ENCODE measurements at regions not wholly inside any gene's neighbourhood (a gene's known extent, or its start where the extent isn't known, plus 50 kb on each side); places are given as distances from the start of the nearest gene placed in this dataset.

DNA sequence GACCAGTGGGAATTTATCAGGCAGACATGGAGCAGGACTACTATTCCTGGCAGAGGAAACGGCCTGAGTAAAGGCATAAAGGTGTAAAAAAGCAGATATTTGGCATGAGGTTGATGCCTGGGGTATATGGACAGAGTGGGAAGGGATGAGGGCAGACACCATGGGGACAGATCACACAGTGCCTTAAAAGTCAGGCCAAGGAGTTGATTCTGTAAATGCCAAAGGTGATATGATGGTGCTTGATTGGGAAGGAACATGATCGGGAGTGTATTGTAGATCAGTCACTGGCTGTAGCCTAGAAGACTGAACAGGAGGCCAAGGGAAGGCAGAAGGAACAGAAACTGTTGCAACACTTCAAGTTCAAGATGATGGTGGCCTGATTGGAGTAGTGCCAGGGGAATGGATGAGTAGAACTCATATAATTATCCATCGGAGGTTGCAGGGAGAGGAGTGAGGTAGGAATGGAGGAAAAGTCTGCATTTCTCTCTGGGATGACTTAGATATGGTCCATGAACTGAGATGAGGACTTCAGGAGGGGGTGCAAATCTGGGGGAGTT is 594.3 kb upstream of the KLF4 start:
- DNase-seq = no peak

DNA sequence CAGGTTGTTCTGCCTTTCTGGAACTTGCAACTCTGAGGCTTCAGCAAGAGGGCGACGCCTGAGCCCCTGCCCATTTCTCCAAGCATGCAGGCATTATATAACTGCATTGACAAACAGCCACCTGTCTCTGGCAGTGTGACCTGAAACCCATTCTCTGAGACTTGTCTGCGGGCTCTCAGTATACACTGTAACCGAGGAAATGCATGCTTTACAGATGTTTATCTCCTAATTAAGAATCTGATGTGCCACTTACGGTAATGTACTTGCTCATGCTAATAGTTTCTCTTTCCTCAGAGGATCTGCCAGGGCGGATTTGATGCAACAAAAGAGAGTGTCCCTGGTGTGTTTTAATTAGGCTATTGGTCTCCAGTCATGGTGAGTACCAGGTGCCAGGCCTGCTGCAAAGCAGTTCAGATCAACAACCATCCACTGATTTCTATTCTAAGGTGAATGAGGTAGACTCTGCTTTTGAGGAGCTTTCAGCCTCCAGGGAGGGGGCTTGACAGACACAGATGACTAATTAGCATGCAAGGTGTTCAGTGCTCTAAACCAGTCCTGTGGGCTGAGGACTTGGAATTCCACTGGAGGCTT is 593.7 kb upstream of the KLF4 start:
- peak; percentile 59 for DNase-seq

DNA sequence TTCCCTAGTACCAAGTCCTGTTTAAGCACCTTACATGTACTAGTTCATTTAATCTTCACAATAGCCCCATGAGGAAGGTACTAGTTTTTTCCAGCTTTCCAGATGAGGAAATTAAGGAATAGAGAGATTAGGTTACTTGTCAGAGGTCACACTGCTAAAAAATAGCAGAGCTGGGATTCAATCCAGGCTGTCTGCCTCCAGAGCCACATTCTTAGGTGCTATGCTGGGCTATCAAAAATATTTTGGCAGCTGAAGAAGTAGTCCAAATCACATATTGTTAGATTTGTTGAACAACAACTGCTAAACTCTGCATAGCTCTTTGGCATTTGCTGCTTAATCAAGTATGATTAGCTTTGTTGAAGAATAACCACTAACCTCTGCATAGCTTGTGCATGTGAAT is 591.5 kb upstream of the KLF4 start:
- DNase-seq = no peak

DNA sequence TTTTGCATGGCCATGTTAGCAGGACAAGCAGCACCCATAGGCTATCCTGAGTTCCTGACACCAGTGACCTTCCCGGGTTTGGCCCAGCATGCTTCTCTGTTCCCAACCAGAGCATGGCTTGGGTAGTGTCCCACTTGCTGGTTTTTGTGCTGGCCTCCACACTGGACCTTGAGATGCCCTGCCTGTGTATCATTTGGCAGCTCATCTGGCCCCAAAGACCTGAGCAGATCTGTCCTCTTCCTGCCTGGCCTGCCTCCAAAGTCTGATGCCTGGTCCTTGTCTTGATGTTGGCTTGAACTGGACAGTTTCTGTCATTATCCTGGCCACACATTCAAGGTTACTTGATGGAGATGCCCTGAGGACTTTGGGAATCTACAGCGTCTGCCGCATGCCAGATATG is 590.7 kb upstream of the KLF4 start:
- DNase-seq = no peak

DNA sequence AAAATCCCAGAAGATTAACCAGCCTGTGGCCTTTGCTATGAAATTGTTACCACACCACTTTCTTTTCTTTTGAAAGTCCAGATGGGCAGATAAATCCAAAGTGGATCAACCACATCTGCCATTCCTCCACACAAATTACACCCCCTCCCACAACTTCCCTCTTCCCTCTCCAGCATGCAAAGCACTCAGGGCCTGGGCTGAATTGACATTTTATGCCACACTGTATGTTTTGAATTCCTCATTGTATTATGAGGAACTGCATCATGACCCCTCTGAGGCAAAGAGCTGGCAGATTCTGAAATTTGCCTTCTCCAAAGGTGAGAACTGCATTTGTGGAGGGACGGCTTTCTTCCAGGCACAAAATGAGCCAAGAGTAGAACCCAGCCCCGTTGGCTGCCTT is 589.2 kb upstream of the KLF4 start:
- DNase-seq = no peak

DNA sequence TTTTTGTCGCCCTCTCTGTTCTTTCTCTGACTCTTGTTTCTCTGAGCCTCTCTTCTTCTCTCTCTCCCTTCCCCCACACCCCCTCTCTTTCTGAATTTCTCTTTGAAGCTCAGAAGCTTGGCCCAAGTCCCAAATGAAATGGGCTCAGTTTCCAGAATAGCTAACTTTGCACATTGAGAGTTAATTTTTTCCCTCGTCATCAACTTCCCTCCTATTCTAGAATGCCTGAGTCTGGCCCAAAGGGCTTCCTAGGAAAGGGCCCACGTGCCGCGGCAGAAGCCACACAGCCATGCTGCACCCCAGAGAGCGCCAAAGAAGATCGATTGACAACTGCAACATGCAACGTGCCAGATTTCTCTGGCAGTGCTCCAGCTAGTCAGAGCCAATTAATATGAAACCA is 588.8 kb upstream of the KLF4 start:
- no peak for DNase-seq

DNA sequence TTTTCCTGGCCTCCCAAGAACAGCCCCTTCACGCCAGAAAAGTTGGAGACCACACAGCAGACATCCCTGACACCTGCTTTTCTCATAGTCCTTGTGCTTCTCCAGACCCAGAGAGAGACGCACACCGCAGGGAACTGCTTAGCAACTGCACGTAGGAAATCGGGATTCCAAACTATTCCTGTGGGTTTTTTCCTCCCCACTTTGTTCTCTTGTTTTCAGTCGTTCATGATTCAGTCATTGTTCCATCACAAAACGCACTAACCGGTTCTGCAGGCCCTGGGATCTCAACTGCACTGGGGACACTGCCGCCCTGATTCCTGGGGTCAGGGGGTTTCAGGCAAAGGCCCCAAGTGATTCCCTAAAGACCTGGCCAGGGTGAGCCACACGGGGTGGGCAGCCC is 588.0 kb upstream of the KLF4 start:
- DNase-seq = no peak

DNA sequence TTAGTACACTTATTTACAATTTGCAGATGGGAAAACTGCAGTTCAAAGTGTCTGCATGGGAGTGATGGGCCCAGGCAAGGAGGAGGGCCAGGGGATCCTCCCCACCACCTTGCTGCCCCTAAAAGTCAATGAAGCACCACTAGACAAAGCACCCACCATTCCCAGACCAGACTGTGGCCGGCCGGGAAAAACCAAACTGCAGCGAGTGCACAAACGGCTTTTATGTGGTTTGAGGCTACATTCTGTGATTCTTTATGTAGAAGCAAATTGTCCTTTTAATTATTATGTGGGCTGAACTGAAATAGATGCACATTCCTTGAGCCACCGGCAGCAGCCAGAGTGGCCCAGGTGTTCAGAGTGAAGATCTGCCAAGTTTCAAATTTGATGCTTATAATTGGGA is 585.3 kb upstream of the KLF4 start:
- DNase-seq = no peak

DNA sequence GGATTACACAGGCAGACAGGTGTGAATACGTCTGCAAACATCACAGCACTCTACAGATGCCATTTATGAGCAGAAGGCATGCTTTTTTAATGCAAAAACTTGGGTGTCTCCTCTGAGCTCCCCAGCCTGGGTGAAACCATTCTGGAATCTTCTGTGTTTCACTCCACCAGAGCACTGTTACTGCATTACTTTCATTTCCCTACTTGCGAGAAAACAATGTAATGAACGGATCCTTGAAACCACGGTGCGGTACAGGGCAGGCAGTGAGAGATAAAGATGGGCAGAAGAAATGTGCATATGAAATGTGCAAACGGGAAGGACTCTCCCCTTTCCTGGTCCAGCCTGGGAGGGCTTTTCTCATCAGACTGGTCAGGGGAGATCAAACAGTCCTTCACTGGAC is 584.3 kb upstream of the KLF4 start:
- DNase-seq = no peak

DNA sequence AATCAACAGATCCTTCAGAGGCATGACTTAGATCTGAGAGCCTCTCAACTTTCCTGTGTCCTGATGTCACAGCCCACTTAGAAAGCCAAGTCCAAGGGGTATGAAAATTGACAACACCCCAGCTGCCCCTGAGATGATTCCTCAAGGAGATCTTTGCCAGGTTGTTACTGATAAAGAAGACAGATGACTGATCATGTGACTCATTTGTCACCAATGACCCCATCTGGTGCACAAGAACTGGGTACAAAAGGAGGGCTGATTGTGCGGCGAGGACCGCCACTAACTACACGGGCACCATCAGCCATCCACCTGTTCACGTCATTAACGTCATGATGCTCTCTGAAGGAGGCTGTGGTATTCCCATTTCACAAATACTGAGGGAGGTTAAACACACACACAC is 583.2 kb upstream of the KLF4 start:
- no peak for DNase-seq

DNA sequence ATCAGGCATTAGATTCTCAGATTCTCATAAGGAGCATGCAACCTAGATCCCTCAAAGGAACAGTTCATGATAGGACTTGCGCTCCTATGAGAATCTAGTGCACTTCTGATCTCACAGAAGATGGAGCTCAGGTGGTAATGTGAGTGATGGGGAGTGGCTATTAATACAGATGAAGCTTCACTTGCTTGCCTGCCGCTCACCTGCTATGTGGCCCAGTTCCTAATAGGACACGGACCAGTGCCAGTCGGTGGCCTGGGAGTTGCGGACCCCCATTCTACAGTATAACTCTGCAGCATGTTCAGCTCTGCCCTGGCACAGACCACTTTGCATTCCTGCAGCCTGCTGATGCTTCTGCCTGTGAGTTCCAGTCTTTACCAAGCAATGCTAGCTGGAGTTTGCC is 581.3 kb upstream of the KLF4 start:
- DNase-seq = no peak

DNA sequence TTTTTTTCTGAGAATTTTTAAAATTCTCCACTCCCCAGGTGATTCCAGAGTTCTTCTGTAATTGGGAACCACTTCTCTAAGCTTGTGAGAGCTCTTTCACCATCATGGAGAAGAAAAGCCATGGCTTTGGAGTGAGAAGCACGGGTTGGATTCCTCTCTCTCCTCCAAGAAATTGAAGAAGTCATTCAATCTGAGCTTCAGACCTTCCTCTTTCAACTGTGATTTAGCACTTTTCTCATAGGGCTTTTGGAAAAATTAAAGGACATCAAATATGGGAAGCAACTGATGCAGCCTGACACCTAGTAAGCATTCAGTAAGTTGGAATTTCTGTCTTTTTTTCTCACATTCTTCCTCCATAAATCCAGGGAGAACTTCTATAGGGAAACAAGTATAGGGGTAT is 580.4 kb upstream of the KLF4 start:
- DNase-seq = no peak

DNA sequence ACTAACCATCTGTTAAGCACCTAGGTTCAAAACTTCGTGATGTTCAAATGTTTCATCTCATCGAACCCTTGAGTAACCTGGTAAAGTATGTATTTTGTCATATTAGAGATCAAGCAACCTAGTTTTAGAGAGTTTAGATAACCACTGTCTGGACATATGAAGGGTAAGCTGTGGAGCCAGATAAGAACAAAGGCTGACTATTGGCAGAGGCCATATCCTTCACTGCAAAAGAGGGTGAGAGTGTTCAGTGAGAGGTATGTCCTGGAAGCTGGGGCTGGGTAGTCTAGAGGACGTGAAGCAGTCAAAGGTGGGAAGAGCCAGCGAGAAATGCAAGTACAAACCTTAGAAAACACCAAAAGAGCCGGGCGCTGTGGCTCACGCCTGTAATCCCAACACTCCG is 573.1 kb upstream of the KLF4 start:
- DNase-seq = no peak

DNA sequence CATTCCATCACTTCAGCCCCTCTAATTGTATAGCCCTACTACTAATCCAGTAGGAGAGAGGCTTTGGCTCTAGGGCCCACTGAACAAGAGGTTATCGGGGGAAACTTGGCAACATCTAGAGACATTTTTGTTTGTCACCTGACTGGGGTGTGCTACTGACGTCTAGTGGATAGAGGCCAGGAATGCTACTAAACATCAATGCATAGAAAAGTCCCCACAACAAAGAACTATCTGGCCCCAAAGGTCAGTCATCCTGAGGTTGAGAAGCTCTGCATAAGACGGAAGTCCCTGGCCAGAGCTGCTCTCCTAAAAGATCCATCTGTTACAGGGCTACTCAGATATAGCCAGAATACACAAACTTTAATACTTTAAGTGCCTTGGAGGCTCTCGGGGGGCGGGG is 570.6 kb upstream of the KLF4 start:
- no peak for DNase-seq

DNA sequence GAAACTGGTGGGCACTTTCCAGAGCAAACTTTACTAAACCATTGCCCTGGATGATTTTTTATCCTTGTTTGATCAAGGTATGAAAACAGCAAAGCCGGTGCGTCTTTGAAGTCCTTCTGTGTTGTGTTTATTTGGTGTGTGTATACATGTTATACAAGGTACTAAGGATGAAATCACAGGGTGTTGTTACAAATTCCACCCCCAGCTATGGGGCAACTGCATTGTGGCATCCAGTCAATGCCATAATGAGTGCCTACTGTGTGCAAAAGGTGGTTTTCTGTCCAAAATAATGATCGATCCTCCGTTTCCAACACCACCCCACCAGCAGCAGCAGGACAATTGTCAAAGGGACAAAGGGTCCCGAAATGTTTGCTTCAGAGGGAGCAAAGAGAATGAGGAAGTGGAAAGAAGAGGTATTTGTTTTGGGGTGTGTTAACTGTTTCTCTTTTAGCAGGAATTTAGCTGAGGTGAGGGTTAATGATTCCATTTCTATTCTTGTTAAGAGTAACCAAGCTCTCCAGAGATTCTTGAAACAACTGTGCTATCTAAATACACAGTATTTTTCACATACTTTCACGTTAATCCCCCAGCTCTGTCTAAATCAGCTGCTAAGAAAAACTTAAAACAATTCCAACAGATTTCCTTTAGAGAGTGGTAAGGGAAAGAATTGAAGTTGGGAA is 568.7 kb upstream of the KLF4 start:
- DNase-seq = no peak

DNA sequence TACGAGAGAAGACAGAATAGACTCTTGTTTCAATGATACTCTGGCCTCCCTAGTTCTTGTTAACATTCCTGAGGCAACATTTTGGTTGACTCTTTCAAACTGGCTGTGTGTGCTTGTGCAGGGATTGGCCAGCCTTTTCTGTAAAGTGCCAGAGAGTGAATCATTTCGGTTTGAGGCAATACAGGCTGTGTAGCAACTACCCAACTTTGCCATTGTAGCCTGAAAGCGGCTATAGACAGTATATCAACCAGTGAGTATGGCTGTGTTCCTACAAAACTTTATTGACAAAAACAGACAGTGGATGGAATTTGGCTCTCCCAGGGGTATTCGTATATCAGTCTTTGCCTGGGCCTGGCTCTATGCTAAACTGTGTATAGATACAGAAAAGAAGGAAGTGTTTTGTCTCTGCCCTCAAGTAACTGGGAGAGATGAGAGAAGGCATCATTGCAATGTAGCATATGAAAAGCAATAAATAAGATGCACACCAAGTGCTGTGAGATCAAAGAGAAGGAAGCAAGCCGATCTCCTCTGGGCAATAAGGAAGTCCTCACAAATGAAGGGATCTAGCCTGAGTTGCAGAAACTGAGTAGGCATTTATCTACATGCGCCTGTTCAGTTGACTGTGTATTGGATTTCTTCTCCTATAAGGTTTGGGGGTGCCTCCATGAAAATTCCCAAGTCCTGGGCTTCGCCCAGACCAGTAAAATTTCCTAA is 568.0 kb upstream of the KLF4 start:
- DNase-seq = no peak

DNA sequence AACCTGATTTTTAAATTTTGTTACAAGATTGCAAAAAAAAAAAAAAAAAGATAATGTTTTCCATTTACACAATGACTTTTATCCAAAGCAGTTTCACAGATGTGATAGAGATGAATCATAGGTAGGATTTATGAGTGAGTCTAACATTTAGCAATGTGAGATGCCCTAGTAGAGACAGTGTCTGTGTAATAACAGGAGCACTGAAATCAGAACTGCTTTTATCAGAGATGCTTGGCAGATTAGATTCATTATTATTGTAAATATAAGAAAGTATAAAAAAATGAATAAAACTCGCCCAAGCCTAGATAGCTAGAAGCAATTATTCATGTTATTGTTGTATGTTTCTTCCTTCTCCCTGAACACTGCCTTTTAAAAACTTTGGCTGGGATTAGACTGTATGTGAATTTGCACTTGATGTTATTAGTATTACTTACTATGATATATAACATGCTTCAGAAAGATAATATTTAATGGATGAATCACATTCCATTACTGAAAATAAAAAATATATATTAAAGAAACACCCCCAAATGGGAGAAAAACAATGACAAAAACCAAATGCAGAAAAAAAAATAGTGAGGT is 567.3 kb upstream of the KLF4 start:
- no peak for DNase-seq

DNA sequence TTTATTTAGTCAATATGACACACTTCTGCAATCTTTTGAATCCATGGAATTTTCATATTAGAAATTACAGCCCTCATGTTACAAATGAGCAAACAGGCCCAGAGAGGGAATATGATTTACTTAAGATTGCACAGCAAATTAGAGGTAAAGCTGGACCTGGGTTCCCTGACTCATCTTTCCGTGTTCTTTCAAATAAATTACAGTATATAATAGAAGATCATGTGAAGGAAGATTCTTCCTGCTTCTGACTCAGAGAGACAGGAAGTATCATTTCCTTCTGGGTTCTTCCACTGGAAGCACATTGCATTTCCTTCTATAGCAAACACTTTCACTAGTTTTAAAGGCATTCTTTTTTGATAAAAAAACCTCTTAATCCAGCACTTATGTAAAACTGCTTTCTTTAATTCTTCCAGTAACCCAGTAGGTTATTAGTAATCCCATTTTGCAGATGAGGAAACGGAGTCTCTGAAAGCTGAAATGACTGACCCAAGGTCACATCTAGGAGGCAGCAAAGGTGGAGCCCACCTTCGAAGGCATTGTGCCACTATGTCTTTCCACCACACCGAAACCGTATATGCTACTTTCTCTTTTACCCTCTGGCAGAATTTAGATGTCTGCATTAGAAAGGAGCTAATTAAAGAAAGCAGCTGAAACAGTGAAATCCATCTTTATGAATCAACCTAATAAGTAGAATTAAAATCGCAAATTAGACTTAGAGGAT is 566.7 kb upstream of the KLF4 start:
- no peak for DNase-seq

DNA sequence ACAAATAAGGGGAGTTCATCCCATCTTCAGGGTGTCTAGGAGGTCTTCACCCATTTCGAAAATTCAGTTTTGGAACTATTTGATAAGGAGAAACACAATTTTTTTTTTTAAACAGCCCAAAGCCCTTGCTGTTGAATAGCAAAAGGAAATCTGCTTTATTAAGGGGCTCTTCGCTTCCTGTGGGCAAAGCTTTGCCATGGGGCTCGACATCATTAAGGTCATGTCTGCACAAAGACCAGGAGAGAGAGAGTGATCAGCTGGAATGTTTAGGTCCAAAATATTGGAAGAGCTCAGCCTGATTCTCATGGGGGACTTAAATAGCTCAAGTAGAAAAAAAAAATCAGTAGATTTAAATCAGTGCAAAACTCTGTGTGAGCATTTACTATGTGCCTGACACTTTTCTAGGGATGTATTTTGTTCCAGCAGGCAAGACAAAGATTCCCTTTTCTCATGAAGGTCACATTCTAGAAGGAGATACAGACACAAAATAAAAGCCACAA is 564.6 kb upstream of the KLF4 start:
- no peak for DNase-seq

DNA sequence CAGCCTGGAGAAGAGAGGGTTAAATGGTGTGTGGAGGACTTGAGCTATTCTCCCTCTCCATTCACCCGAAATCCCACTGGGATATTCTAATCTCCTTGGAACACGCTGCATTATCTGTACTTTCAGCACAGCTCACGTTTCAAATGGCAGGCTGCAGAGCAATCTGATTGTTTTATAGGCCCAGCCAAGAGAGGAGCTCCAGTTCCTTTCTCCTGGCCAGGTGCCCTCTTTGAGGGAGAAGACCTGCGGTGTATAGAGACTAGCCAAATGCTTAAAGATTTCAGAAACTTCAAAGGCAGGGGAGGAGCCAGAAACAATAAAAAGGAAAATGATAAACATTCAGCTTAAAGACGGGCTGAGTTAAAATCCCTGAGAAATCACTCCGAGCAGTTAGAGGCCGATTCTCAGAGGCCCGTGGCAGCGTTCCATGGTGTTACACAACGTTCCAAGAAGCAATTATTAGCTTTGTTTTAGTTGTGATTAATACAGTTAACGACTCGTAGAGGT is 564.0 kb upstream of the KLF4 start:
- peak; percentile 89 for DNase-seq

DNA sequence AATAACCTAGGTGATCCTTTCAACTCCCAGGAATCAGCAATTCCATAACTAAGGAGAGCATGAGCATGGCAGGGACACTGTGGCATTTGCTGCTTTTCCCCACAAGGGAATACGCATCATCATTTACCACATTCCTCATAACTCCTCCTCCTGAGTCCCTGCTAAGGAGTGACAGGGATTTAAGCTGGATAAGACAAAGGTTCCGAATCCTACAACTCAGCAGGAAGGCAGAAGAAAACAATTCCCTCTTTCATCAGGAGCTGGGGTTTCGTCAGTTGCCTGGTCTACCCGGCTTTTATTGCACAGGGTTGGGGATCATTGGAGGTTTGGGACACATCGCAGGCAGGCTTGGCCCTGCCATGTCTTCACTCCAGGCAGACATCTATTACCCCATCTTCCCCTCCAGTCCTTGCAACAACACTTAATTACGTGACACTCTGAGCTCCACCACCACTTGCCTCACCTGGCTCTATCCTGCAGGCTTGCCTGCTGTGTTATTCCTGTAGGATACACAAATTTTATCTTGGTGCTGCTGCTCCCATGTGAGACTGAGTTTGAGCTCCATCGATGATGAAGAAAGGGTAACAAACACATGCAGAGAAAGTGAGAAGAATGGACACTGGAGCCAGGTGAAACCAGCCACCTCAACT is 563.0 kb upstream of the KLF4 start:
- DNase-seq = no peak

DNA sequence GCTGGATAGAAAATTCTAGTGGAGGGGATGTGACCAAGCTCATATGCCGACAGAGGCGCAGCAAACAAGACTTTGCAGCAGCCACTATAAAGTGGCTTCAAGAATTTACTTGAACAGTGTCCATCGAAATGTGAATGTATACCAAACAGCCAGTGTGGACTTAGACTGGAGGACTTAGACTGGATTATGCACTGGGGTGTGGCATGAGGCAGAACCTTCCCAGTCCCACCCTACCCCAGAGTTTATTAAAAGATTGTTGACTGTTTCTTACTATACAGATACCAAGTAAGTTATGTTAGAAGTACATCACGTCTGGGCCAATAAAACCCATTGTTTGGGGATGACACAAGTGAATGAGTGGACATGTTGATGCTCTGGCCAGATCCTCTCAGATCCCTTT is 561.3 kb upstream of the KLF4 start:
- DNase-seq = no peak
